H1 (cell line): ENCODE measurements at regions not wholly inside any gene's neighbourhood (a gene's known extent, or its start where the extent isn't known, plus 50 kb on each side); places are given as distances from the start of the nearest gene placed in this dataset.

Experiments used
- ATF2 ChIP-seq: IDR thresholded peaks from 2 replicates; pipeline ENCODE4 v1.6.1; 2012; ENCODE audit warnings: low read length, inconsistent platforms
- CEBPB ChIP-seq: IDR thresholded peaks from 2 replicates; pipeline ENCODE4 v1.6.1; 2012; ENCODE audit warnings: low read depth, low read length
- CTCF ChIP-seq, 3 experiments: IDR thresholded peaks; 1 replicate in 2 of 3; 2 replicates in 1 of 3; pipeline versions ENCODE4 v1.5.1 to v1.6.1; 2011; ENCODE audit warnings: low read length in 3 of 3, mild to moderate bottlenecking in 3 of 3, inconsistent platforms in 2 of 3, low read depth in 1 of 3, moderate library complexity in 1 of 3; ENCODE audit not compliant: insufficient read depth in 1 of 3; ENCODE audit errors: control extremely low read depth in 1 of 3
- EZH2 ChIP-seq: fragments of 200-600 bp; sonication (generic); IDR thresholded peaks from 2 replicates; pipeline ENCODE4 v1.7.1; 2012; ENCODE audit warnings: low read depth, mild to moderate bottlenecking, moderate library complexity, low read length, inconsistent platforms; ENCODE audit not compliant: severe bottlenecking
- POLR2A ChIP-seq, 2 experiments: IDR thresholded peaks; 1 replicate in 1 of 2; 2 replicates in 1 of 2; pipeline ENCODE4 v1.6.1; 2011; ENCODE audit warnings: low read depth in 2 of 2, low read length in 2 of 2, mild to moderate bottlenecking in 2 of 2; ENCODE audit errors: control extremely low read depth in 1 of 2
- POLR2AphosphoS5 ChIP-seq: IDR thresholded peaks from 2 replicates; pipeline ENCODE4 v1.6.1; 2011; ENCODE audit warnings: low read depth, low read length
- SIX5 ChIP-seq: IDR thresholded peaks from 2 replicates; pipeline ENCODE4 v1.6.1; 2011; ENCODE audit warnings: mild to moderate bottlenecking, low read depth, low read length
- SP1 ChIP-seq: IDR thresholded peaks from 2 replicates; pipeline ENCODE4 v1.6.1; 2011; ENCODE audit warnings: low read depth, low read length
- ZNF274 ChIP-seq: IDR thresholded peaks from 2 replicates; pipeline ENCODE4 v1.7.0; 2012; ENCODE audit warnings: low read length, borderline replicate concordance; ENCODE audit errors: extremely low read depth

- TF ChIP-seq POLR2AphosphoS5, result no peak
- no peak for TF ChIP-seq ZNF274
- no peak for TF ChIP-seq POLR2A (IDR thresholded peaks at IDR 0.05; ENCODE audit: control extremely low read depth in 1 of 2, low read depth in 2 of 2, low read length in 2 of 2)
- no peak for TF ChIP-seq CTCF (IDR thresholded peaks at IDR 0.05; ENCODE audit: control extremely low read depth in 1 of 3, insufficient read depth in 1 of 3, low read depth in 1 of 3, low read length in 3 of 3)
- no peak for TF ChIP-seq EZH2
- no peak for TF ChIP-seq ATF2
- no peak for TF ChIP-seq CEBPB
- no peak for TF ChIP-seq SP1
- no peak for TF ChIP-seq SIX5
Measured at GRCh38 chr10:130989670-130990232, 321.8 kb downstream of the TCERG1L start.
